HCT116 (cell line): ENCODE measurements at regions not wholly inside any gene's neighbourhood (a gene's known extent, or its start where the extent isn't known, plus 50 kb on each side); places are given as distances from the start of the nearest gene placed in this dataset.
A peak's percentile ranks its signal among the peaks of the same experiment; 100 is the strongest.

Source experiments
- ATAC-seq: fragments of 200-7000 bp; cut with Tn5 transposase; 2 replicates; pipeline ENCODE4 v1.9.1; 2020; ENCODE audit warnings: mild to moderate bottlenecking, moderate library complexity
- BruUV-seq: library from RNA; stranded (reverse); fragments of 400-500 nt; replicated peaks from 2 replicates; lab custom pipeline; 2021; lab: Mats Ljungman, UMichigan
- CTCF ChIA-PET: fragments of 300-600 bp; sonication (Branson Sonifier 250); formaldehyde crosslinking; loops from one replicate; lab custom pipeline; 2021; ENCODE audit warnings: antibody characterized with exemption; lab: Charles Lee
- POLR2A ChIA-PET: fragments of 300-600, 350-600 bp; sonication (Branson Sonifier 250); formaldehyde crosslinking; loops from one replicate; lab custom pipeline; 2021; ENCODE audit warnings: antibody characterized with exemption; lab: Charles Lee
- RAD21 ChIA-PET, 2 experiments: fragments of 300-600 bp; sonication (Branson Sonifier 250); formaldehyde crosslinking; loops; one replicate each; lab custom pipeline; 2023; ENCODE audit warnings: low total read pairs in 2 of 2; ENCODE audit not compliant: uncharacterized antibody in 2 of 2, unreplicated experiment in 2 of 2, low non-redundant PET in 1 of 2; lab: Charles Lee
- DNase-seq: peaks from one replicate; pipeline ENCODE4 v3.0.0-alpha.2; 2010; ENCODE audit warnings: low read depth, low spot score
- H2AFZ ChIP-seq: fragments of 200-600 bp; shearing (Covaris generic), sonication (generic); 2 replicates; pipeline ENCODE4 v1.6.1; 2017; ENCODE audit warnings: low read depth, mixed run types, mixed read lengths, antibody characterized with exemption, low read length; ENCODE audit not compliant: poor library complexity, severe bottlenecking
- H3K27ac ChIP-seq: 2 replicates; pipeline ENCODE4 v1.5.1; 2012; ENCODE audit warnings: low read depth, low read length
- H3K27me3 ChIP-seq: fragments of 200-600 bp; sonication (generic); 2 replicates; pipeline ENCODE4 v1.6.1; 2016; ENCODE audit warnings: mixed run types, low read length, mixed read lengths; ENCODE audit not compliant: insufficient read depth
- H3K36me3 ChIP-seq, 2 experiments: fragments of 200-500 bp in 1 of 2; fragments of 200-600 bp in 1 of 2; sonication (Bioruptor generic) in 1 of 2; sonication (generic) in 1 of 2; 2 replicates each; pipeline versions ENCODE4 v1.5.1 to v1.6.1; 2014 to 2016; ENCODE audit warnings: low read length in 2 of 2, inconsistent platforms in 1 of 2, mixed read lengths in 1 of 2, mixed run types in 1 of 2; ENCODE audit not compliant: insufficient read depth in 2 of 2, control insufficient read depth in 1 of 2
- H3K4me1 ChIP-seq, 2 experiments: fragments of 200-600 bp in 1 of 2; sonication (generic) in 1 of 2; 2 replicates each; pipeline versions ENCODE4 v1.5.1 to v1.6.1; 2012 to 2017; ENCODE audit warnings: low read length in 2 of 2, inconsistent platforms in 1 of 2, mild to moderate bottlenecking in 1 of 2, mixed read lengths in 1 of 2, mixed run types in 1 of 2, moderate library complexity in 1 of 2; ENCODE audit not compliant: insufficient read depth in 2 of 2, control insufficient read depth in 1 of 2
- H3K4me2 ChIP-seq: fragments of 200-600 bp; sonication (generic); 2 replicates; pipeline ENCODE4 v1.6.1; 2017; ENCODE audit warnings: mixed run types, low read length, mixed read lengths
- H3K4me3 ChIP-seq, 2 experiments: fragments of 200-600 bp in 1 of 2; sonication (generic) in 1 of 2; replicated peaks in 1 of 2; 2 replicates each; pipeline ENCODE4 v1.5.1; 2011 to 2016; ENCODE audit warnings: low read length in 2 of 2, control low read depth in 1 of 2, low read depth in 1 of 2, mild to moderate bottlenecking in 1 of 2, mixed read lengths in 1 of 2, mixed run types in 1 of 2
- H3K79me2 ChIP-seq: fragments of 200-600 bp; sonication (generic); 2 replicates; pipeline ENCODE4 v1.6.1; 2017; ENCODE audit warnings: mild to moderate bottlenecking, mixed run types, low read length, moderate library complexity, mixed read lengths; ENCODE audit not compliant: insufficient read depth
- H3K9ac ChIP-seq: fragments of 200-600 bp; sonication (generic); 2 replicates; pipeline ENCODE4 v1.6.1; 2016; ENCODE audit warnings: low read length, mixed read lengths
- H3K9me2 ChIP-seq: fragments of 200-600 bp; sonication (generic), shearing (Covaris generic); 2 replicates; pipeline ENCODE4 v1.6.1; 2017; ENCODE audit warnings: mixed run types, mild to moderate bottlenecking, moderate library complexity; ENCODE audit not compliant: insufficient read depth
- H3K9me3 ChIP-seq, 2 experiments: fragments of 200-500 bp in 1 of 2; fragments of 200-600 bp in 1 of 2; sonication (Bioruptor generic) in 1 of 2; sonication (generic) in 1 of 2; 2 replicates each; pipeline ENCODE4 v1.6.1; 2014 to 2017; ENCODE audit warnings: low read length in 2 of 2, mixed read lengths in 2 of 2, inconsistent platforms in 1 of 2, low read depth in 1 of 2, mild to moderate bottlenecking in 1 of 2, mixed run types in 1 of 2, moderate library complexity in 1 of 2; ENCODE audit not compliant: control insufficient read depth in 1 of 2, insufficient read depth in 1 of 2
- H4K20me1 ChIP-seq: fragments of 200-600 bp; sonication (generic), shearing (Covaris generic); 2 replicates; pipeline ENCODE4 v1.6.1; 2017; ENCODE audit warnings: mixed run types, mild to moderate bottlenecking, moderate library complexity; ENCODE audit not compliant: insufficient read depth
- CTCF ChIP-seq, 3 experiments: fragments of 200-600 bp in 1 of 3; sonication (generic) in 1 of 3; IDR thresholded peaks in 2 of 3; conservative IDR thresholded peaks in 1 of 3; 2 replicates each; pipeline ENCODE4 v1.5.1; 2012 to 2017; ENCODE audit warnings: low read depth in 2 of 3, low read length in 2 of 3, antibody characterized with exemption in 1 of 3, borderline replicate concordance in 1 of 3, control low read depth in 1 of 3, mild to moderate bottlenecking in 1 of 3, mixed read lengths in 1 of 3, mixed run types in 1 of 3, moderate library complexity in 1 of 3; ENCODE audit not compliant: insufficient read depth in 1 of 3
- EGR1 ChIP-seq: IDR thresholded peaks from 2 replicates; pipeline ENCODE4 v1.6.1; 2012; ENCODE audit warnings: low read depth
- RAD21 ChIP-seq: IDR thresholded peaks from 2 replicates; pipeline ENCODE4 v1.6.1; 2012; ENCODE audit warnings: low read depth, mild to moderate bottlenecking
- SIN3A ChIP-seq: IDR thresholded peaks from 2 replicates; pipeline ENCODE4 v1.6.1; 2012; ENCODE audit warnings: low read depth
- YY1 ChIP-seq: IDR thresholded peaks from 2 replicates; pipeline ENCODE4 v1.6.1; 2011; ENCODE audit warnings: low read length, low read depth, moderate library complexity, mild to moderate bottlenecking; ENCODE audit not compliant: insufficient replicate concordance; ENCODE audit errors: extremely low read depth
- ZBTB33 ChIP-seq: IDR thresholded peaks from 2 replicates; pipeline ENCODE4 v1.6.1; 2011; ENCODE audit warnings: mild to moderate bottlenecking, low read length, moderate library complexity; ENCODE audit not compliant: insufficient replicate concordance; ENCODE audit errors: extremely low read depth
- ZNF274 ChIP-seq: fragments of 200-500 bp; sonication (Bioruptor generic); IDR thresholded peaks from 2 replicates; pipeline ENCODE4 v1.6.1; 2014; ENCODE audit warnings: mild to moderate bottlenecking, low read depth, low read length, inconsistent platforms
- intact Hi-C: fragments of 100-400 bp; cut with micrococcal nuclease; formaldehyde crosslinking; loops from 2 replicates; pipeline ENCODE4 v1.10.0; 2022

DNA sequence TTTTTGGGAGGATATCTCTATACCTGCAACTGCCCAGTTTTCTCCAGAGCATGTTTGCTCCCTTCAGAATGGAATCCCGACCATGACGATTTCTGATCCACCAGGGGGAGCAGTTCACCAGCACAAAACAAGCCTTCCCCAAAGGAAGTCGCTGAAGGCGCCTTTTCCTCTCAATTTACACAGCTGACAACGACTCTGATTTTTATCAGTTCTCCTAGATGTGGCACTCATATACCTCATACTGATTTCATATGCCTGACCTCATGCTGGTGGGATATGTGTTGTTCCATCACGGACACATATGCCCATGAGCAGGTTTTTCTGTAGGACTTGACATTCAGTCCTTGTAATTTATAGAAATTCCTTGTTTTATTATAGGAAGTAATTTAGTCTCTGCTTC lies 1028.2 kb downstream of the MCTP2 start:
- H4K20me1 ChIP-seq = no peaks in the 10 kb centered on the region
- no peaks in the 10 kb centered on the region for H3K9me3 ChIP-seq
- H3K27ac ChIP-seq = no peak overlapping the region
- H3K4me3 ChIP-seq = no peak overlapping the region
- ATAC-seq (peak; percentile 94), DNase-seq (peak; percentile 69)
- H3K9ac ChIP-seq = no peak overlapping the region
- H3K4me1 ChIP-seq = peaks cover 0 to 2% of the 10 kb centered on the region in 2 experiments; a peak in 1 of 4 replicates
- intact Hi-C loops = loop anchor here (2.0 to 10.0 kb wide), 7 partner anchors 235 to 1983 kb away; no protein-coding TSS in a partner anchor
- ChIA-PET POLR2A (no interaction called here), RAD21 (interaction anchor here (0.7 to 1.3 kb wide), 3 partner anchors 12 to 704 kb away, joined by 4 to 8 read pairs (median 5); no protein-coding TSS in a partner anchor), CTCF (interaction anchor here (1.2 to 1.8 kb wide), 4 partner anchors 10 to 1986 kb away, joined by 3 to 6 read pairs (median 4); no protein-coding TSS in a partner anchor)
- no peaks in the 10 kb centered on the region for H3K79me2 ChIP-seq
- no peaks in the 10 kb centered on the region for H3K36me3 ChIP-seq
- H2AFZ ChIP-seq = peak overlapping the region; percentile 96
- BruUV-seq = no TSS peak
- no peaks in the 10 kb centered on the region for H3K27me3 ChIP-seq
- TF ChIP-seq EGR1 (no peak), CTCF (IDR thresholded peaks at IDR 0.05 in 2 of 3, conservative IDR thresholded peaks at IDR 0.05 in 1 of 3; ENCODE audit: borderline replicate concordance in 1 of 3, insufficient read depth in 1 of 3, low read depth in 2 of 3, low read length in 2 of 3) (peak; percentile 53 to 77 (median 72); a peak in 5 of 6 replicates), RAD21 (peak; percentile 89), YY1 (peak; percentile 20), ZBTB33 (no peak), SIN3A (no peak), ZNF274 (no peak)
- peak overlapping the region; percentile 29; the same call in 1 of the 2 replicates for H3K4me2 ChIP-seq
- no peaks in the 10 kb centered on the region for H3K9me2 ChIP-seq
